GM19023 (cell line): ENCODE measurements at regions not wholly inside any gene's neighbourhood (a gene's known extent, or its start where the extent isn't known, plus 50 kb on each side); places are given as distances from the start of the nearest gene placed in this dataset.

Experiments
- ATAC-seq: cut with Tn5 transposase; IDR thresholded peaks from one replicate; pipeline ENCODE4 v1.9.1; 2021; ENCODE audit warnings: mild to moderate bottlenecking, moderate library complexity; ENCODE audit not compliant: unreplicated experiment

- no peak for ATAC-seq
Observed at GRCh38 chr10:10432296-10433035, 585.2 kb upstream of the CELF2 start.

- ATAC-seq, result no peak
Observed at GRCh38 chr10:10434312-10434711, 583.4 kb upstream of the CELF2 start.

GRCh38 chr10:10437886-10438285 lies 579.8 kb upstream of the CELF2 start:
- no peak for ATAC-seq

- ATAC-seq, result no peak
Observed at GRCh38 chr10:10438335-10439100, 579.2 kb upstream of the CELF2 start.

GRCh38 chr10:10456856-10457255 lies 560.8 kb upstream of the CELF2 start:
- no peak for ATAC-seq

GRCh38 chr10:10460451-10460850 lies 557.2 kb upstream of the CELF2 start:
- ATAC-seq, result no peak

GRCh38 chr10:10462151-10462941 lies 555.3 kb upstream of the CELF2 start:
- ATAC-seq, result no peak

- no peak for ATAC-seq
Observed at GRCh38 chr10:10471758-10472157, 545.9 kb upstream of the CELF2 start.

GRCh38 chr10:10475812-10476211 lies 541.9 kb upstream of the CELF2 start:
- no peak for ATAC-seq

- no peak for ATAC-seq
Observed at GRCh38 chr10:10477844-10478243, 539.8 kb upstream of the CELF2 start.

GRCh38 chr10:10479465-10479864 lies 538.2 kb upstream of the CELF2 start:
- ATAC-seq, result no peak

- no peak for ATAC-seq
Observed at GRCh38 chr10:10482613-10483012, 535.1 kb upstream of the CELF2 start.

GRCh38 chr10:10489076-10489475 lies 528.6 kb upstream of the CELF2 start:
- no peak for ATAC-seq

GRCh38 chr10:10489805-10490571 lies 527.7 kb upstream of the CELF2 start:
- ATAC-seq, result no peak

- no peak for ATAC-seq
Observed at GRCh38 chr10:10490581-10490980, 527.1 kb upstream of the CELF2 start.

GRCh38 chr10:10492420-10492819 lies 525.3 kb upstream of the CELF2 start:
- ATAC-seq, result no peak

- no peak for ATAC-seq
Observed at GRCh38 chr10:10493833-10494232, 523.8 kb upstream of the CELF2 start.

GRCh38 chr10:10497245-10497644 lies 520.4 kb upstream of the CELF2 start:
- no peak for ATAC-seq

GRCh38 chr10:10498781-10499180 lies 518.9 kb upstream of the CELF2 start:
- ATAC-seq, result no peak

GRCh38 chr10:10499839-10500238 lies 517.8 kb upstream of the CELF2 start:
- no peak for ATAC-seq

- no peak for ATAC-seq
Observed at GRCh38 chr10:10500937-10501336, 516.7 kb upstream of the CELF2 start.
